IPS-NIHi7 (cell line): ENCODE measurements at regions not wholly inside any gene's neighbourhood (a gene's known extent, or its start where the extent isn't known, plus 50 kb on each side); places are given as distances from the start of the nearest gene placed in this dataset.
A peak's percentile ranks its signal among the peaks of the same experiment; 100 is the strongest.

Source experiments
- DNase-seq: peaks from one replicate; pipeline ENCODE4 v3.0.0; 2012; ENCODE audit warnings: mixed read lengths; ENCODE audit errors: extremely low spot score

DNA sequence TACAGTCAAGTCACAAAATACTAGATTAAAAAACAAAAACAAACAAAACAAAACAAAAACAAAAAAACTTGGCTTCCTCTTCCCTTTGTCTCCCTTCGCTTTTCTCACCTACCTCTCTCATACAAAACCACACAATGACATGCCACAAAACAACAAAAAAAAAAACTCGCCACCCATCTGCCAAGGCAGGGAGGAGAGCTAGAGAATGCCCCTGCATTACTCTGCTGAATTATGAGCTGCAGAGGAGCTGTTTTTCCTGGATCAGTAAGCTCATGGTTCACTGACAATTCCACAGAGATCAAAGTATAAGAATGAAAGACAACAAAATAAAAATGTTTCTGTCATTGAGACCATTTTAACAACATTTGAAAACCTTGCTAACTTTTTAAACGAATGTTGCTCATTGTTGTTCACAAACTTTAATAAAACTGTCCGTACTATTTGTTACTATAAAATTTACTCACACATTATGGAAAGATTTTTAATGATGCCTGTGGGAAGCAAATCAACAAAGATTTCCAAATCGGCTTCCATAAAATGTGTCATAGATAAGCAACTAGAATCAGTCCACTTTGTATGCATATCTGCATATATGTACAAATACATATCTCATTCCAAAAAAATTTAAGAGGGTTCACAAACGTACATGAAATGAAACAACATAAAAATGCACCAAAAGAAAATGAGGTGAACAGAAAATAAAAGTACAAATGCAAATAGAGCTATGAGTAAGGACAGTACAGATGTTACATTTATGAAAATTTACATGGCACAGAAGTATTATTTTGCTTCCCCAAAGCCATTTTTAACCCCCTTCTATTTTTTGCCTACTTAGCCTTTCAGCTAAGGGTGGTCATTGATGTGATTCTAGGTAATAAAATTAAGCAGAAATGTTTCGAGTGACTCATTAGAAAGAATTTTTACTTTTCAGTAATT lies 252.4 kb upstream of the FAT4 start:
- DNase-seq, result no peak

DNA sequence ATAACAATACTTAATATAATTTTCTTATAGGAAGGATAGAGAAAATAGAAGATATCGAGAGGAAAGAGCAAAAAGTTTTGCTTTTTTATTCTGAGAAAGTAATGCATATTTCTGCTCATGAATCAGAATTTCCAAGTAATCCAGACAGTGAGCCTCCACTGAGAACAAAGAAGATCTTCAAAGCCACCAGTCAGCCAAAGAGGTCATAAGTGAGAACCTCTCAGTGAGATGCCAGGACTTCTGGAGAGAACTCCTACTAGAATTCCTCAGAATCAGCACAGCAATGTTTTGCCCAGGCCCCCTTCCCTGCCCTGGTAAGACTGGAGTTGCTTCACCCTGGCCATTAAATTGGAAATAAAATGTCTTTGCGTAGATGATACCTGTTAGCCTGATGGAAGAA lies 254.4 kb upstream of the FAT4 start:
- no peak for DNase-seq

DNA sequence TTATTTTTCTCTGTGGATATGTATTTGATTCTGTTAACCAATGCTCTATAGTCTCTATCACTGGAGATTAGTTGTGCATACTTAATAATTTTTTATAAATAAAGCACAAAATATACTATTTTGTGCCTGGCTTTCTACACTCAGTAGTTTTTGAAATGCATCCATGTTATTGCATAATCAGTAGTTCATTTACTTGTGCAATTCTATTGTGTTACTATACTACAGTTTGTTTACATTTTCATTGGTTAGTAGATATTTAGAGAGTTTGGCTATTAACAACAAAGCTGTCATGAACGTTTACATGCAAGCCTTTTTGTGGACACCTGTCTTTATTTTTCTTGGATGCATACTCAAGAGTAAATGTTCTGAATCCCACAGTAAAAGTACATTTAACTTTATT lies 265.0 kb upstream of the FAT4 start:
- DNase-seq, result no peak

- no peak for DNase-seq
Measured at GRCh38 chr4:125045311-125045710, 269.4 kb upstream of the FAT4 start.

DNA sequence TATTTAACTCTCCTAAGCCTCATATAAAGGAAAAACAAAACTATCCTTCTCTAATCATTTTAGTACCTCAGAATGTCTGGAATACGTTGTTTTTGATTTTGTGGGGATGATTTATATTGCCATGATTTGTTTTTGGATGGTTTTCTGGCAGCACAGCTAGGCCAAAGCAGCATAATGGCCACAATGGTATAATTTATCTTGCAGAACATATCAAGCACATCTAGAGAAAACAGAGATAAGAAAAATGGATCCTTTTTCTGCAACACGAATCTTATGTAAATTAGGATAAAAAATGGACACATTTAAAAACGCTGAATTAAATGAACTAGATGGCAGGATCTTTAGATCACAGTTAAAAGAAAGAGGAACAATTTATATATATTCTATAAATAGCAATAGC lies 269.9 kb upstream of the FAT4 start:
- no peak for DNase-seq

- DNase-seq, result no peak
Measured at GRCh38 chr4:125043486-125043885, 271.3 kb upstream of the FAT4 start.

GRCh38 chr4:125042041-125042440 lies 272.7 kb upstream of the FAT4 start:
- no peak for DNase-seq

- no peak for DNase-seq
Measured at GRCh38 chr4:125041372-125041930, 273.3 kb upstream of the FAT4 start.

- no peak for DNase-seq
Measured at GRCh38 chr4:125039550-125039949, 275.2 kb upstream of the FAT4 start.

DNA sequence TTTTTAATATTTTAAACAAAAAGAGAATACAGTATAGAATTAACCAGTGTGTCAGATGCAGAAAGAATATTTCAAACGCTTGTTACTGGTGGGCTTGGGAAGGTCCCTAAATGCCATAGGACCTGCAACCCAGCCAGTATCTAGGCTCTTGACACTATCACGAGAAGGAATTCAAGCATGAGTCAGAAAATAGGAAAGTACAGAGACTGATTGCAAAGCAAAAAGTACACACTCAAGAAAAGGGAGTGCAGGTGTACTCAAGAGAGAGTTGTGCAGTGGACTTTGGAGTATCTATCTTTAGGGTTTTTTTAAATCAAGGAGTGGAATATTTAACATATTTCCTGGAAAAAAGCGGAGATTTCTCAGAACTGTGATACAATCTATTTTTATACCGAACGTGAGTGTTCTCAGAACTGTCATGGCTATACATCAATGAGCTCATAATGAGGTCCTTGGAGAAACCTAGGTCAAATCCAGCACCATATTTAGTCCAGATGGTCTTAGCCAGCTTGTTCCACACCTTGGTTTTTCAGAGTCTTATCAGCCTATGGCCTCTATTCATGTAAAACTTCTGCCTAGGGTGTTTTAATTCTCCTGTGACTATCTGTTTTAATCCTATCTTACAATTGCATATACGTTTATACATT lies 291.8 kb upstream of the FAT4 start:
- no peak for DNase-seq

DNA sequence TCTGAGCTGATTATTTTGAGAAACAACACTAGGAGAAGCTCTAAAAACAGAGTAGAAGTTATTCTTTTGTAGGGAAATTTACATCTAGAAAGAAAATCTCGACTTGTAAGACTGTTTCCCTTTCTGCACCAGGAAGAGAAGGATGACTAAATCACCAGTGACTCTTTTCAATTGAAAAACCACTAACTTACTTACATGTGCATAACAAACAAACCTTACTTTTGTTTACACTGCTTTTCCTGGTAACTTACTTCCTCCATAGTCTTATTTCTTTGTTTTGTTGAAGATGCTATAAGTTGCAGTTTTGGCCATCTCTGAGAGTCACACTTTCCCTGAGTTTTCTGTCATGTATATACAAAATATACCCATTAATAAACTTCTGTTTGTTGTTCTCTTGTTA lies 293.6 kb upstream of the FAT4 start:
- DNase-seq, result no peak

GRCh38 chr4:125020089-125021034 lies 294.4 kb upstream of the FAT4 start:
- DNase-seq, result no peak

GRCh38 chr4:125016892-125017299 lies 297.9 kb upstream of the FAT4 start:
- DNase-seq, result no peak

GRCh38 chr4:125013891-125014290 lies 300.9 kb upstream of the FAT4 start:
- DNase-seq, result peak; percentile 15

DNA sequence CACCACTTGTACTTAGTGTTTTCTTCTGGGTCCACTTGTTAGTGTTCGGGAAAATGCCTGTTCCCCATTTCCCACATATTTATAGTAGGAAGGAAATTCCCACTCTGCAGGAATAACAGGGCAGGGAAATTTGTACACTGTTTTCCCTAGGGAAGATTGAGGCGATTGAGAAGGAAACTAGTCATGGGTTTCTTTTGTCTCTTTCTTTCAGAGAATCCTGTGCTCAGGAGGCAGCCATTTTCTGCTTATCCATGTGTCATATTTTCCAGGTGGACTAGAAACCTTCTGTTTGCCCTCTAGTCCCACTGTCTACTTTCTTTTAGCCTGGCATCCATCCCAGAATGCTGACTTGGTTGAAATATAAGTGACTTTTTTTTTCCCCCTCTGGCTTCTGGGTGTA lies 299.1 kb upstream of the ANKRD50 start:
- DNase-seq, result no peak

DNA sequence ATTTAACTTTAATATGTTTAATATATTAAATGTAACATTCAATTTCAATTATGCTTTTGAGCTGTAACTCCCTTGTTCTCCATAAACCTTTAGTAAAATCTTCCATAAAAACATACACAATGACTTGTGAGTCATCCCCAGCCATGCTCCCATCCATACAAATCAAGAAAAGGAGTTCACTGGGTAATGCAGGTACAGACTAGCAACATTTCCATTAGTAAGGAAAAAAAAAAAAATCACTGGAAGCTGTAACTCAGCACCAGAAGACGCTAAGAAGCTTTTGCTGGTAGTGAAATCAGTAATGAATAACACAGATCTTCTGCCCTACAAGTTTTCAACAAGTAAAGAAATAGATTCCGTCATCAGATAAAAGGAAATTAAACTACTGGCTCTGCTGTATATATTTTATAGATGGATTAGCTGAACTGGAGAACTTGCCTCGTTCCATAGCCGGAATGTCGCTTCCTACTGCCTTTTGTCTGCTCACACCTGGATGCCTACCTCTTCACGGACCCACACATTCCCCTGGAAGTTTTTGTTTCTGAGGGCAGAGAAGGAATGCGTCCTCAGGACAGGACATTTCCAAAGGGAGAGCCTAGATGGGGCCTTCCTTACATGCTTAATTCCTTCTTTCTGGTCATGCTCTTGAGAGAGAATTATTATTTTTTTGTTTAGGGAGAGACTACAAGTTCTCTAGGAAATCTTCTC lies 298.4 kb upstream of the ANKRD50 start:
- peak; percentile 30 for DNase-seq

GRCh38 chr4:125008676-125009075 lies 296.1 kb upstream of the ANKRD50 start:
- DNase-seq, result no peak

GRCh38 chr4:125004676-125005075 lies 292.1 kb upstream of the ANKRD50 start:
- DNase-seq, result no peak

GRCh38 chr4:125003840-125004239 lies 291.3 kb upstream of the ANKRD50 start:
- no peak for DNase-seq

- no peak for DNase-seq
Measured at GRCh38 chr4:124997991-124998390, 285.5 kb upstream of the ANKRD50 start.

DNA sequence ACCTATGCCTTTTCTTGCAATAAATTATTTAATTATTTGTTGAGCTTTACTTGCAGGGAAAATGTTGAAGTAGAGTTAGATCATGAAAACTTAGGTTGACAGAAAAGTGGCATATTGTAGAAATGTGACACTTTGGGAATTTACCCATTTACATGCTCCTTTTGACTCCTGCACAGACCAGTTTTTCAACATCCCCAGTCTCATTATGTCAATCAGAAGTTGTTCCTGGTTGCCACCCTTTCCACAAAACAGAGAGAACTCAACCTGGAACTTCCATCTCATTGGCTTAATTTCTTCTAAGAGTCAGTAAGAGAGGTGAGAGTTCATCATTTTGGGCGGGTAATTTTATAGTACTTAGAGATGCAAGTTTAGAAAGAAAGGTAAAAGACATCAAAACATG lies 284.6 kb upstream of the ANKRD50 start:
- DNase-seq, result no peak
